ENCODE measurements at regions not wholly inside any gene's neighbourhood (a gene's known extent, or its start where the extent isn't known, plus 50 kb on each side); places are given as distances from the start of the nearest gene placed in this dataset.

- H3K4me3 ChIP-seq (ENCODE audit: low read depth, low read length): no peak overlapping the region
- no peak for TF ChIP-seq CTCF (IDR thresholded peaks at IDR 0.05; ENCODE audit: insufficient read depth, low read length, poor library complexity, severe bottlenecking)
- no peaks in the 10 kb centered on the region for H3K27me3 ChIP-seq (ENCODE audit: control insufficient read depth, insufficient read depth, low read length)
- H3K36me3 ChIP-seq (ENCODE audit: control insufficient read depth, insufficient read depth, low read length): no peaks in the 10 kb centered on the region
- DNase-seq (ENCODE audit: low read depth): no peak
Observed at GRCh38 chr10:64601298-64601697, 1080.1 kb downstream of the REEP3 start.

GRCh38 chr10:64617085-64617484 is 1095.9 kb downstream of the REEP3 start:
- TF ChIP-seq CTCF (IDR thresholded peaks at IDR 0.05; ENCODE audit: insufficient read depth, low read length, poor library complexity, severe bottlenecking): no peak
- Histone ChIP-seq H3K36me3 (ENCODE audit: control insufficient read depth, insufficient read depth, low read length) (no peaks in the 10 kb centered on the region), H3K27me3 (ENCODE audit: control insufficient read depth, insufficient read depth, low read length) (no peaks in the 10 kb centered on the region), H3K4me3 (ENCODE audit: low read depth, low read length) (no peak overlapping the region)
- DNase-seq (ENCODE audit: low read depth): no peak

GRCh38 chr10:64619102-64619501 is 1097.9 kb downstream of the REEP3 start:
- no peak for TF ChIP-seq CTCF (IDR thresholded peaks at IDR 0.05; ENCODE audit: insufficient read depth, low read length, poor library complexity, severe bottlenecking)
- H3K4me3 ChIP-seq (ENCODE audit: low read depth, low read length): no peak overlapping the region
- no peaks in the 10 kb centered on the region for H3K36me3 ChIP-seq (ENCODE audit: control insufficient read depth, insufficient read depth, low read length)
- DNase-seq (ENCODE audit: low read depth): no peak
- H3K27me3 ChIP-seq (ENCODE audit: control insufficient read depth, insufficient read depth, low read length): no peaks in the 10 kb centered on the region

- no peak for TF ChIP-seq CTCF (IDR thresholded peaks at IDR 0.05; ENCODE audit: insufficient read depth, low read length, poor library complexity, severe bottlenecking)
- Histone ChIP-seq H3K4me3 (ENCODE audit: low read depth, low read length) (no peak overlapping the region), H3K36me3 (ENCODE audit: control insufficient read depth, insufficient read depth, low read length) (no peaks in the 10 kb centered on the region), H3K27me3 (ENCODE audit: control insufficient read depth, insufficient read depth, low read length) (no peaks in the 10 kb centered on the region)
- DNase-seq (ENCODE audit: low read depth): no peak
Observed at GRCh38 chr10:64626924-64627323, 1105.7 kb downstream of the REEP3 start.

- no peak for DNase-seq (ENCODE audit: low read depth)
- Histone ChIP-seq H3K27me3 (ENCODE audit: control insufficient read depth, insufficient read depth, low read length) (no peaks in the 10 kb centered on the region), H3K36me3 (ENCODE audit: control insufficient read depth, insufficient read depth, low read length) (no peaks in the 10 kb centered on the region), H3K4me3 (ENCODE audit: low read depth, low read length) (no peak overlapping the region)
- TF ChIP-seq CTCF (IDR thresholded peaks at IDR 0.05; ENCODE audit: insufficient read depth, low read length, poor library complexity, severe bottlenecking): no peak
Observed at GRCh38 chr10:64630534-64630933, 1109.3 kb downstream of the REEP3 start.

- no peak overlapping the region for H3K4me3 ChIP-seq (ENCODE audit: low read depth, low read length)
- no peak for DNase-seq (ENCODE audit: low read depth)
- no peaks in the 10 kb centered on the region for H3K36me3 ChIP-seq (ENCODE audit: control insufficient read depth, insufficient read depth, low read length)
- H3K27me3 ChIP-seq (ENCODE audit: control insufficient read depth, insufficient read depth, low read length): no peaks in the 10 kb centered on the region
- TF ChIP-seq CTCF (IDR thresholded peaks at IDR 0.05; ENCODE audit: insufficient read depth, low read length, poor library complexity, severe bottlenecking): no peak
Observed at GRCh38 chr10:64635906-64636305, 1114.7 kb downstream of the REEP3 start.

Data from kidney epithelial cell (primary cell).